HG03457 (cell line): ENCODE measurements at regions not wholly inside any gene's neighbourhood (a gene's known extent, or its start where the extent isn't known, plus 50 kb on each side); places are given as distances from the start of the nearest gene placed in this dataset.

ENCODE experiments used
- ATAC-seq: cut with Tn5 transposase; IDR thresholded peaks from one replicate; pipeline ENCODE4 v1.9.1; 2021; ENCODE audit warnings: moderate number of reproducible peaks; ENCODE audit not compliant: unreplicated experiment

GRCh38 chr7:110095372-110096052 lies 995.4 kb upstream of the LRRN3 start:
- no peak for ATAC-seq

DNA sequence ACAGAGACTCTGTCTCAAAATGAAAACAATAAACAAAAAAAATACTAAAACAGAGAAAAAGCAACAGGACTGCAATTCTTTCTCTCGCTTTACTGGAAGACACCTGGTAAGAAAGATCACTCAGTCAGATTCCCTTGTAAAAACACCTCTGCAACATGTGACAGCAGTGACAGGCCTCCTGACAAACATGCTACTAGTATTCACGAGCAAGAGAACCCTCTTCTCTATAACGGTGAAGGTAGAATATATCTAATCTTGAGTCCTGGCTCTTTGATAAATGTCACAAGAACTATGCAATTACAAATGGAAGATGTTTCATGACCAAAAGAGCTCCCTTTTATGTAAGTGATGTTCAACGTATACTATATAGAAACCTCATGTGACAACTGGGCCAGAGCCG lies 986.7 kb upstream of the LRRN3 start:
- ATAC-seq, result no peak

DNA sequence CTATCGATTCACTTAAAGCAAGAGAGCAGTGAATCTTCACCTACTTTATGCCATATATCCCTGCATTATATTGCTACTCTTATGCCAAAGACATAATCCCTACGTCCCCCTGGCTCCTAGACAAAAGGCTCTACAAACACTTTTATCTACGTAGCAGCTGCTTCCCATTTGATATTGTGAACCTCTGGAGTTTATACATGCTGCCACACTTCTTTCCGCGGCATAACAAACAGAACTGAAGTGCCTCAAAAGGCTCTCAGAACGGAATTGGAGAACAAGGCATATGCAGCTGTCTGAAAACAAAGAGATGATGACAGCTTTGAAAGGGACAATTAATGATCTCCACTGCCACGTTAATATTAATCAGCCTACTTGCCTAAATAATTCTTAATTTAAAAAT lies 985.6 kb upstream of the LRRN3 start:
- ATAC-seq, result no peak

DNA sequence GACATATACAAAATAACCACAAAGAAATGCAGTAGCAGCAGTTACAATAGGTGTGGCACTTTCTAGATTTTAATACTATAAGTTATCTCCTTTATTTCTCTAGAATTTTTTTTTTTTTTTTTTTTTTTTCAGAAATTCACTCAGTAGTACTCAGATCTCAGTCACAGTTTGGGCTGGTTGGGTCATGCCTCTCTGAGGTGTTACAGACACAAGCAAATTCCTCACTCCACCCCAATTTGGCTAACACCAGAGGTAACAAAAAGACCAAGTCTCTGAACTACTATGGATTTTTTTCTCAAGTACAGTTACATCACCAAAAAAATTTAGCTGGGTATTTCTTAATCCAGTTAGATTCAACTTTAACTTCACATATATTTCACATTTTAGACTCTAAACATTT lies 985.1 kb upstream of the LRRN3 start:
- no peak for ATAC-seq

DNA sequence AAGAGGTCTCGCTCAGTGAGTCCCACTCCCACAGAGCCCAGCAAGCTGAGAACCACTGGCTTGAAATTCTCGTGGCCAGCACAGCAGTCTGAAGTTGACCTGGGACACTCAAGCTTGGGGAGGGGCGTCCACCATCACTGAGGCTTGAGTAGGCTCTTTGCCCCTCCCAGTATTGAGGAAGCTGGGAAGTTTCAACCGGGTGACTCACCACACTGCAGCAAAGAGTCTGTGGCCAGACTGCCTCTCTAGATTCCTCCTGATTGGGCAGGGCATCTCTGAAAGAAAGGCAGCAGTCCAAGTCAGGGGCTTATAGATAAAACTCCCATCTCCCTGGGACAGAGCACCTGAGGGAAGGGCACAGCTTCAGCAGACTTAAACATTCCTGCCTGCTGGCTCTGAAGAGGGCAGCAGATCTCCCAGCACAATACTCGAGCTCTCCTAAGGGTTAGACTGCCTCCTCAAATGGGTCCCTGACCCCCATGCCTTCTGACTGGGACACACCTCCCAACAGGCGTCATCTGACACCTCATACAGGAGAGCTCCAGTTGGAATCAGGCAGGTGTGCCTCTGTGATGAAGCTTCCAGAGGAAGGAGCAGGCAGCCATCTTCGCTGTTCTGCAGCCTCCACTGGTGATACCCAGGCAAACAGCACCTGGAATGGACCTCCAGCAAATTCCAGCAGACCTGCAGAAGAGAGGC lies 970.9 kb upstream of the LRRN3 start:
- no peak for ATAC-seq

- ATAC-seq, result no peak
Measured at GRCh38 chr7:110129159-110129558, 961.8 kb upstream of the LRRN3 start.

GRCh38 chr7:110130669-110131068 lies 960.3 kb upstream of the LRRN3 start:
- no peak for ATAC-seq

DNA sequence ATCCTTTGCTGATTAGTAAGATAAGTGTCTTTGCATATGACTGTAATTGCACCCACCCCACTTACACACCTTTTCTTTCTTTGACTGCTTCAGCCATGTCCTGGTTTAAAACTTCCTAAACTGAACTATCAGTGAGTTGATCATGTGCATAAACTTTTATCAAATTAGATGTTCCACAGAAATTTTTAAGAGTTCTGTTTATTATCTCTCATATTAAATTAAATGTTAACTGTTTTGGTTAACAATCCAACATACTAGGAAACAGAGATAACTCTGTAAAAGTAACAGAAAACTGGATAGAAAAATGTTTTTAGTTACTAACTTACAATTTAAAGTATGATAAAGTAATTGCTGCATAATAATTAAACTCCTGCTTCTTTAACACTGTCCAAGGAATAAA lies 959.6 kb upstream of the LRRN3 start:
- no peak for ATAC-seq

DNA sequence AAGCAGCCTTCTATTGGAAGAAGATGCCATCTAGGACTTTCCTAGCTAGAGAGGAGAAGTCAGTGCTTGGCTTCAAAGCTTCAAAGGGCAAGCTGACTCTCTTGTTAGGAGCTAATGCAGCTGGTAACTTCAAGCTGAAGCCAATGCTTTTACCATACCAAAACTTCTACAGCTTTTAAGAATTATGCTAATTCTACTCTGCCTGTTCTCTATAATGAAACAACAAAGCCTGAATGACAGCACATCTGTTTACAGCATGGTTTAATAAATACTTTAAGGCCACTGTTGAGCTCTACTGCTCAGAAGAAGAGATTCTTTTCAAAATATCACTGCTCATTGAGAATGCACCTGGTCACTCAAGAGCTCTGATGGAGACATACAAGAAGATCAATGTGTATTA lies 951.9 kb upstream of the LRRN3 start:
- ATAC-seq, result no peak

DNA sequence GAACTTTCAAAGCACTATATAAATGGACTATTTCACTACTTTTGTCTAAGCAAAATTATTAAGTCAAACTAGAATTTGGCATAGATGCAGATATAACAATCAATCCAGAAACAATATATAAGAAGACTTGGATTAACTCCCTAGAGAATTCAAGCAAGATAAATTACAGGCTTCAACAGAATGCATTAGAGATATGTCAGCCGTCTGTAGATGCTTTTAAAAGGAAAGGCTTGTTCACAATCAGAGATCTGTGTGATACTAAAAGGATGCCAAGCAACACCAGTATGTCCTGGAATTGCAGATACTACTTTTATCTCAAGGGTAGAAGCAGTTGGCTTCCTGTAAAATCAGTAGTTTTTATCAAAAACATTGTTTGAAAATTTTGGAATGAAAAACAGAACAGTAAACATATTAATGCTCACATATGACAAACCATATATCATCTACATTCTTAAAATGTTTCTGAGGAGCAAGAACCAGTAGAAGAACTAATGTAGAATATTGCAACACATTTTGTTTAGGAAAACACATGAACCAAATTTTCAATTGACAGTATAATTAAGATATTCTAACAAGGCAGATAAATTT lies 947.9 kb upstream of the LRRN3 start:
- no peak for ATAC-seq

DNA sequence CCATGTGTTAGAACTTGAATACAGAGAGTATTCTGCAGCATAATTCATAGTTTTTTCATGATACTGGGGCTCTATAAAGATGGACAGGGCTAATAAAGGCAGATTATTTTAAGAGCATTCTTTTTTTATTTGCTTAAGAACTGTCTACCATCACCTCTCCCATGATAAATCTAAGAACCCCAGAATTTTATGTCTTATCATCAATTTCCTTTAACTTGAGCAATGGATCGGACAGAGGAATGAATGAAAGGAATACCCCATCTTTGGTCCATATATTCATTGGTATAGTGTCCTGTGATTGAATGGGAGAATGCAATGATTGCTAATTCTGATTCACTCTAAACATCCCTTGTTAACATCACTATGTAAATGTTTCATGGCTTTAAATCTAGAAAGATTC lies 946.3 kb upstream of the LRRN3 start:
- no peak for ATAC-seq

DNA sequence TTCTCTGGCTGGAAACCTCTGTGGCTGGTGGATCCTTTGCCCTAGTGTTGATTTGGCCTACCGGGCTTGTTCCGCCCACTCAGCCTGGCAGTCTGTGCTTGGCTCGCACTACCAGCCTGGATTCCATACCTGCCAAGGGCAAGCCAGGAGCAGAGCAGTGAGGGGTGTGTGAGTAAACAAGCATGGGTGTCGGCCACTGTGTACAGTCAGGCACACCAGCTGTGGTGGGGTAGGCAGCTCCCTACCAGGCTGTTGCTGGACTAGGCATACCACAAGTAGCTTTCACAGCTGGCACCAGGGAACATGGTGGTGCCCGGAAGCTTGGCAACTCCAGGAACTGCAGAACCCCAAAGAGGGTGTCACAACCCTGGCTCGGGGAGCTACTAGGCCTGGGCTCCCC lies 942.9 kb upstream of the LRRN3 start:
- ATAC-seq, result no peak

GRCh38 chr7:110153222-110153621 lies 937.7 kb upstream of the LRRN3 start:
- no peak for ATAC-seq

- no peak for ATAC-seq
Measured at GRCh38 chr7:110156511-110156910, 934.4 kb upstream of the LRRN3 start.

GRCh38 chr7:110157631-110158362 lies 933.1 kb upstream of the LRRN3 start:
- ATAC-seq, result no peak

GRCh38 chr7:110168010-110168409 lies 922.9 kb upstream of the LRRN3 start:
- ATAC-seq, result no peak

DNA sequence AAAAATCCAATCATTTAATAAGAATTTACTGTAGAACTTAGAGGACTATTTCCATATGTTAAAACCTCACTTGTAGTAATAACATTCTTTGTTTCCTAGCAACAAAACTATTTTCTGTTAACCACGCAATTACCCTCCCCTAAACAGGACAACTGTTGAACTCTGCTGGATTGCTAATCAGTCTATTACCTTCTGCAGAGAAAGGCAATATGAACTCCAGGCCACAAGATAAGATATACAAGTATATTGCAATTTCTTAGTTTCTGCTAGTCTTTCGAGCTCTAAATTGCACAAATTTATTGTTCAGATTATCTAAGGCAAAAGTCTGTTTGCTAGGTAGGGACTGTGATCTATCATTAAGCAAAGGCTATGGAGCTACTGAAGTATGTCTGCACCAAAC lies 920.1 kb upstream of the LRRN3 start:
- no peak for ATAC-seq

GRCh38 chr7:110177463-110177862 lies 913.5 kb upstream of the LRRN3 start:
- no peak for ATAC-seq

GRCh38 chr7:110179037-110179436 lies 911.9 kb upstream of the LRRN3 start:
- no peak for ATAC-seq

DNA sequence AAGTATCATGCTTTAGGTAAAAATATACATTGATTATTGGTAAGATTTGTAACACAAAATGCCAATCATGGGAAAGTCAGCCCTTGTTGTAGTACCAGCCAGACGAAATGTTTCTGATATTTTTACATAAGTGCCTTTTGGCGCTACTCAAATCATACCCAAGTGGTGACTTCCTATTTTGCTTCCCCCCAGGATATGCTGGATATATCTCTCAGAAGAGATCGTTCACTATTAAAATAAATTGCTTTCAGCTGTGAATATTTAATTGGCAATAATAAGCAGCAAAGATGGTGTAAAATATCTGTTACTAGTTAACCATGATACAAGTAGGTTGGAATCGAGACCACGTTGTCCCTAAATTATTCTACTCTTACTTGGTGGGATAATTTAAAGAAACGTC lies 909.2 kb upstream of the LRRN3 start:
- no peak for ATAC-seq

GRCh38 chr7:110186334-110186733 lies 904.6 kb upstream of the LRRN3 start:
- no peak for ATAC-seq
